VCaP (cell line): ENCODE measurements at regions not wholly inside any gene's neighbourhood (a gene's known extent, or its start where the extent isn't known, plus 50 kb on each side); places are given as distances from the start of the nearest gene placed in this dataset.

Source experiments
- H3K27ac ChIP-seq: fragments of 450-650 bp; 2 replicates; pipeline ENCODE4 v1.5.1; 2017
- TF ChIP-seq, protein P1 (sequence below): fragments of 450-650 bp; conservative IDR thresholded peaks from 2 replicates; pipeline ENCODE4 v1.5.1; 2017; ENCODE audit warnings: mild to moderate bottlenecking, moderate library complexity

DNA sequence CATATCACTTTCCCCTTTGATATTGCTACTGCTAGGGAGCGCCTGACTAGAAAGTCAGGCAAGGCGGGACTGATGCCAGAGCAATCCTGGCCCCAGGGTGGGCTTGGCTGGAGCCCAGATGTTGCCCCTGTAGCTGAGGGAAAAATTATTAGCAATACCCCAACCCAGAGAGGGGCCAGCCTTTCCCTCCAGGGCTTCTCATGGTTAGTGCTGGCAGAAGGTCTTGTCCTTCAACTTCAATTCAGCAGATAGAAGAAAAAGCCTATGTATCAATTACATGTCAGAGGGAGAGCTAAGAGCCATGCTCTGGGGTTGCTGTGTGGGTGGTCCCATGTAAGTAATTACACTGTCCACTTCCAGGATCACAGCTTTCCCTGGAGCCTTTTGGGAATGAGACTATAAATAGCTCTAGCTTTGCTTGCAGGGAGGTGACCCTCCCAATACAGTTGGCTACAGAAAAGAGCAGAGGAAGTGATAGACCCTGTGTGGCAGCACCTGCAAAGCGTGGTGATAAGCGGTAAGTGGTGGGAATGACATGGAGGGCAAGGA lies 579.1 kb downstream of the CCSER2 start:
- no peak overlapping the region for H3K27ac ChIP-seq
- TF ChIP-seq, protein P1, sequence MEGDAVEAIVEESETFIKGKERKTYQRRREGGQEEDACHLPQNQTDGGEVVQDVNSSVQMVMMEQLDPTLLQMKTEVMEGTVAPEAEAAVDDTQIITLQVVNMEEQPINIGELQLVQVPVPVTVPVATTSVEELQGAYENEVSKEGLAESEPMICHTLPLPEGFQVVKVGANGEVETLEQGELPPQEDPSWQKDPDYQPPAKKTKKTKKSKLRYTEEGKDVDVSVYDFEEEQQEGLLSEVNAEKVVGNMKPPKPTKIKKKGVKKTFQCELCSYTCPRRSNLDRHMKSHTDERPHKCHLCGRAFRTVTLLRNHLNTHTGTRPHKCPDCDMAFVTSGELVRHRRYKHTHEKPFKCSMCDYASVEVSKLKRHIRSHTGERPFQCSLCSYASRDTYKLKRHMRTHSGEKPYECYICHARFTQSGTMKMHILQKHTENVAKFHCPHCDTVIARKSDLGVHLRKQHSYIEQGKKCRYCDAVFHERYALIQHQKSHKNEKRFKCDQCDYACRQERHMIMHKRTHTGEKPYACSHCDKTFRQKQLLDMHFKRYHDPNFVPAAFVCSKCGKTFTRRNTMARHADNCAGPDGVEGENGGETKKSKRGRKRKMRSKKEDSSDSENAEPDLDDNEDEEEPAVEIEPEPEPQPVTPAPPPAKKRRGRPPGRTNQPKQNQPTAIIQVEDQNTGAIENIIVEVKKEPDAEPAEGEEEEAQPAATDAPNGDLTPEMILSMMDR: no peak

DNA sequence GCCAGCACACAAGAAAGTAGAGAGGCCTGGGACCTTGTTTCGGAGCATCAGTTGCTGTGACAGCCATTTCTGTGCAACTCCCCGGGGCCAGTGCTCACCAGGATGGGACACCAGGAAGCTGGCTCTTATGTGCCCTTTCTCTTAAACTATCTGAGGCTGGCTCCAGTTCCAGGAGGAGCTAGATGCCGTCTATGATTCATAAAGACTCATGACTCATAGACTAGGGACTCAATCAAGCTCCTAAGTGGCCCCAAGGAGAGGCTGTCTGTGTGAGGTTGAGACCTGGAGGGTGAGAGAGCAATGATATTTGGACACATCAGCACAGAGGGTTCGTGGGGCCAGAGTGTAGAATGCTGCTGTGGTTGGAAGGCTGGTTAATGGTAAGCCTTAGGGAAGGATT lies 580.1 kb downstream of the CCSER2 start:
- TF ChIP-seq, protein P1: no peak
- no peak overlapping the region for H3K27ac ChIP-seq

DNA sequence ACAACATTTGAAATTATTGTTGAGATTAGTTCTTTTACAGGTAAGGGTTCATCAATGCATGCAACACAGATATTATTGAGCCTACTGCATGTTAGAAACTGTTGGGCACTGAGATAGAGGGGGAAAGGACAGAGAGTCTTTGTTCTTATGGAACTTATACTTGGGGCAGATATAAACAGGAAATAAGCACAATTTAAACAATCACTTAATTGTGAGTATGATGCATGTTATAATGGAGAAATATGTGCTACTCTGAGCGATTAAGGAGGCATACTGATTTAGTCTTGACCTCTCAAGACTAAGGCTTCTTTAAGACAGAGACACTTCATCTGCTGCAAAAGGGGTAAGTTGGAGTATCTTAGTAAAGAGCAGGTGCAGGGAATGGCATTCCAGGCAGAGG lies 593.3 kb downstream of the CCSER2 start:
- TF ChIP-seq, protein P1: no peak
- no peak overlapping the region for H3K27ac ChIP-seq

DNA sequence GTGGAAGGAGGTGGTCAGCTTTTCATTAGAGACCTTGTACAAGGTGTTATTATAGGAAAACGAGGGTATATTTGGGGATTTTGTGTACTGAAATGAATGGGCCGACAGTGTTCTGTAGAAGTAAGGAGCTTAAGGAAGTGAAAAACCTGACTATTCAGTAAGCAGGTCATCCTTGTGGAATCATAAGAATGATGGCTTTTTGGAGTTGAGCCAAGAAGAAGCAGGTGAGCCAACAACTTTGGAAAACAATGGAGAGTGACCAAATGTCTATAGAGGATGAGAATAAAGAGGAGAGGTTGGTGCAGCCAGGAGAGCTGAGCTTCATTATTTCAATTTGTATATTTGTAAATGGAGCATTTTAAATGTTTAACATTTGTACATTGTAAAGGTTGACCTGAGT lies 595.7 kb downstream of the CCSER2 start:
- H3K27ac ChIP-seq: no peak overlapping the region
- TF ChIP-seq, protein P1: no peak

DNA sequence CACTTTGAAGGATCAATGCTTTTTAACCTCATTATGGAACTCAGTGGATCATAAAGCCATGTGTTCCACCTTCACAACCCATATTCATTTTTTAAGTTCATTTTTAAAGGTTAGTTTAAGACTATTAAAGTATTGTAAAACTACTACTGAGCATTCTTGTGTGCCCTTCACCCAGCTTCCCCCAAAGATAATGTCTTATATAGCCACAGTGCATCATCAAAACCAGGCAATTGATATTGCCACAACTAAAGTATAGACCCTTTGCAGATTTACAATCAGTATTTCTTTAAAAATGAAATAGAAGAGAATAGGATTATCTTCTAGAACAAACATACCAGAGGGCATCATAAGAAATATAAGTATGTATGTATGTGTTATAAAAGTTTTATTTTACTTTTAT lies 597.1 kb downstream of the CCSER2 start:
- no peak overlapping the region for H3K27ac ChIP-seq
- TF ChIP-seq, protein P1: no peak

DNA sequence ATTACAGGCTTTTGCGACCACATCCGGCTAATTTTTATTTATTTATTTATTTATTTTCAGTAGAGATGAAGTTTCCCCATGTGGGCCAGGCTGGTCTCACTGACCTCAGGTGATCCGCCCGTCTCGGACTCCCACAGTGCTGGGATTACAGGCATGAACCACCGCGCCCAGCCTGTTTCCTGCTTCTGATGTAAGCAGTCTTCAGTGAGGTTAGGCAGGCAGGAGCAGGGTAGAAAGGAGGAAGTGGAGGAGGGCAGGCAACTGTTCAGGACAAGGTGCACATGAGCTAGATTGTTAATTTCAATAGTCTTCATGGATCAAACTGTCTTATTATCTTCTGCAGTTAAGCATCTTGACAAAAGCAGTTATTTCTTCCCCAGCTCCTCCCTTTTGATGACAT lies 605.0 kb downstream of the CCSER2 start:
- TF ChIP-seq, protein P1: no peak
- no peak overlapping the region for H3K27ac ChIP-seq

DNA sequence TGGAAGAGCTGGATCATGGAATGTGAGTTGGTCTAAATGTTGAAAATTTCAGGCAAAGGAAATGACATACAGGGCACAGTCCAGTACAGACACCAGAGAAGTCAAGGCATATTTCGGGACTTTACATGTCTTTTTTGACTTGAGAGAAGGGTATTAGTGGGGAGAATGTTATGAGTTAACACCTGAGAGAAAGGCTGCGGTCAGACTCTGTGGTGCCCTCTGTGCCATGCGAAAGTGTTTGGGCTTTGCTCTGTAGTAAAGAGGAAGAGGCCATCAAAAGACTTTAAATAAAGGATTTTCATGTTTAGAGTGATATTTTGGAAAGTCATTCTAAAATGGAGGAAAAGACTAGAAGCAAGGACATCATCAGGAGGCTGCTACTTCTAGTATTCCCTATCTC lies 607.4 kb downstream of the CCSER2 start:
- TF ChIP-seq, protein P1: no peak
- no peak overlapping the region for H3K27ac ChIP-seq
